GM12878 (cell line): ENCODE measurements at regions not wholly inside any gene's neighbourhood (a gene's known extent, or its start where the extent isn't known, plus 50 kb on each side); places are given as distances from the start of the nearest gene placed in this dataset.

Experiments
- ATAC-seq: fragments of 200-7000 bp; cut with Tn5 transposase; 3 replicates; pipeline ENCODE4 v1.9.1; 2020; ENCODE audit warnings: mild to moderate bottlenecking, moderate library complexity
- BruUV-seq: library from RNA; stranded (reverse); fragments of 400-500 nt; replicated peaks from 2 replicates; lab custom pipeline; 2021; lab: Mats Ljungman, UMichigan
- CTCF ChIA-PET: fragments of 300-600 bp; sonication (Branson Sonifier 250); formaldehyde crosslinking; extraction: SDS; loops from one replicate; lab custom pipeline; 2021; ENCODE audit warnings: inconsistent platforms; lab: Yijun Ruan, JAX
- POLR2A ChIA-PET: fragments of 350-600 bp; formaldehyde crosslinking; extraction: SDS; loops from one replicate; lab custom pipeline; 2021; ENCODE audit warnings: inconsistent platforms; lab: Charles Lee
- RAD21 ChIA-PET: fragments of 300-600 bp; sonication (Branson Sonifier 250); formaldehyde crosslinking; loops from one replicate; lab custom pipeline; 2023; ENCODE audit warnings: antibody characterized with exemption; ENCODE audit not compliant: unreplicated experiment; lab: Charles Lee
- SMC1A ChIA-PET: fragments of 300-600 bp; sonication (Branson Sonifier 250); formaldehyde crosslinking; loops from one replicate; lab custom pipeline; 2023; ENCODE audit not compliant: unreplicated experiment, uncharacterized antibody; lab: Charles Lee
- DNase-seq: peaks from one replicate; pipeline ENCODE4 v3.0.0-alpha.2; 2011; ENCODE audit warnings: low read depth, low spot score
- FAIRE-seq: peaks from 3 replicates; lab custom pipeline; 2011; peaks lifted over from hg19 to GRCh38; lab: Jason Lieb, UNC
- H2AFZ ChIP-seq: 2 replicates; pipeline ENCODE4 v1.6.0; 2011; ENCODE audit warnings: low read depth, low read length, control low read depth; ENCODE audit not compliant: control insufficient read depth
- H3K27ac ChIP-seq: 2 replicates; pipeline ENCODE4 v1.5.1; 2011; ENCODE audit warnings: control low read depth; ENCODE audit not compliant: control insufficient read depth, insufficient read depth
- H3K27me3 ChIP-seq, 2 experiments: replicated peaks in 1 of 2; 2 replicates each; pipeline versions ENCODE4 v1.6.0 to v1.6.1; 2011; ENCODE audit warnings: low read length in 1 of 2; ENCODE audit not compliant: control insufficient read depth in 2 of 2, insufficient read depth in 2 of 2
- H3K36me3 ChIP-seq, 2 experiments: 2 replicates each; pipeline ENCODE4 v1.5.1; 2011; ENCODE audit warnings: low read length in 1 of 2; ENCODE audit not compliant: control insufficient read depth in 2 of 2, insufficient read depth in 2 of 2
- H3K4me1 ChIP-seq: 2 replicates; pipeline ENCODE4 v1.6.1; 2011; ENCODE audit warnings: mild to moderate bottlenecking, low read length, moderate library complexity, mixed read lengths; ENCODE audit not compliant: control insufficient read depth, insufficient read depth
- H3K4me2 ChIP-seq: 2 replicates; pipeline ENCODE4 v1.6.0; 2011; ENCODE audit warnings: control low read depth; ENCODE audit not compliant: control insufficient read depth, insufficient read depth
- H3K4me3 ChIP-seq: fragments of 200-600 bp; sonication (generic); 2 replicates; pipeline ENCODE4 v1.5.1; 2016
- H3K79me2 ChIP-seq: 2 replicates; pipeline ENCODE4 v1.6.0; 2011; ENCODE audit warnings: low read length; ENCODE audit not compliant: control insufficient read depth, insufficient read depth
- H3K9ac ChIP-seq: 2 replicates; pipeline ENCODE4 v1.8.0; 2011; ENCODE audit warnings: low read length, control low read depth, mixed read lengths; ENCODE audit not compliant: control insufficient read depth, insufficient read depth
- H3K9me3 ChIP-seq: replicated peaks from 3 replicates; pipeline ENCODE4 v1.5.1; 2011; ENCODE audit warnings: mild to moderate bottlenecking, low read length; ENCODE audit not compliant: control insufficient read depth, insufficient read depth
- H4K20me1 ChIP-seq: 2 replicates; pipeline ENCODE4 v1.6.0; 2011; ENCODE audit not compliant: control insufficient read depth, insufficient read depth
- CEBPB ChIP-seq, 2 experiments: fragments of 150-350 bp in 1 of 2; IDR thresholded peaks; 2 replicates each; pipeline ENCODE4 v1.6.1; 2012 to 2014; ENCODE audit warnings: low read depth in 2 of 2, low read length in 2 of 2, borderline replicate concordance in 1 of 2, inconsistent platforms in 1 of 2
- WGBS: methylation state at CpG from one replicate; pipeline ENCODE4 v1.1.6; 2016; ENCODE audit warnings: low lambda C conversion rate; ENCODE audit not compliant: insufficient replicate concordance, insufficient coverage; ENCODE audit errors: missing lambda C conversion rate; 5-methylcytosine and 5-hydroxymethylcytosine counted together
- in situ Hi-C: fragments of 300-500 bp; cut with MboI; formaldehyde crosslinking; loops from 9 replicates; pipeline ENCODE4 v1.14.3; 2018; ENCODE audit warnings: mixed read lengths
- intact Hi-C: fragments of 100-400 bp; cut with micrococcal nuclease; formaldehyde crosslinking; loops from one replicate; pipeline ENCODE4 v1.14.2; 2022; ENCODE audit not compliant: unreplicated experiment
- TF ChIP-seq, protein P1 (sequence below): IDR thresholded peaks from 2 replicates; pipeline ENCODE4 v1.6.1; 2012; ENCODE audit warnings: mild to moderate bottlenecking, low read depth, low read length

- TF ChIP-seq, protein P1, sequence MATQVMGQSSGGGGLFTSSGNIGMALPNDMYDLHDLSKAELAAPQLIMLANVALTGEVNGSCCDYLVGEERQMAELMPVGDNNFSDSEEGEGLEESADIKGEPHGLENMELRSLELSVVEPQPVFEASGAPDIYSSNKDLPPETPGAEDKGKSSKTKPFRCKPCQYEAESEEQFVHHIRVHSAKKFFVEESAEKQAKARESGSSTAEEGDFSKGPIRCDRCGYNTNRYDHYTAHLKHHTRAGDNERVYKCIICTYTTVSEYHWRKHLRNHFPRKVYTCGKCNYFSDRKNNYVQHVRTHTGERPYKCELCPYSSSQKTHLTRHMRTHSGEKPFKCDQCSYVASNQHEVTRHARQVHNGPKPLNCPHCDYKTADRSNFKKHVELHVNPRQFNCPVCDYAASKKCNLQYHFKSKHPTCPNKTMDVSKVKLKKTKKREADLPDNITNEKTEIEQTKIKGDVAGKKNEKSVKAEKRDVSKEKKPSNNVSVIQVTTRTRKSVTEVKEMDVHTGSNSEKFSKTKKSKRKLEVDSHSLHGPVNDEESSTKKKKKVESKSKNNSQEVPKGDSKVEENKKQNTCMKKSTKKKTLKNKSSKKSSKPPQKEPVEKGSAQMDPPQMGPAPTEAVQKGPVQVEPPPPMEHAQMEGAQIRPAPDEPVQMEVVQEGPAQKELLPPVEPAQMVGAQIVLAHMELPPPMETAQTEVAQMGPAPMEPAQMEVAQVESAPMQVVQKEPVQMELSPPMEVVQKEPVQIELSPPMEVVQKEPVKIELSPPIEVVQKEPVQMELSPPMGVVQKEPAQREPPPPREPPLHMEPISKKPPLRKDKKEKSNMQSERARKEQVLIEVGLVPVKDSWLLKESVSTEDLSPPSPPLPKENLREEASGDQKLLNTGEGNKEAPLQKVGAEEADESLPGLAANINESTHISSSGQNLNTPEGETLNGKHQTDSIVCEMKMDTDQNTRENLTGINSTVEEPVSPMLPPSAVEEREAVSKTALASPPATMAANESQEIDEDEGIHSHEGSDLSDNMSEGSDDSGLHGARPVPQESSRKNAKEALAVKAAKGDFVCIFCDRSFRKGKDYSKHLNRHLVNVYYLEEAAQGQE, result no peak
Observed at GRCh38 chr2:111703759-111704158, 180.2 kb downstream of the ANAPC1 start (continued).

DNA sequence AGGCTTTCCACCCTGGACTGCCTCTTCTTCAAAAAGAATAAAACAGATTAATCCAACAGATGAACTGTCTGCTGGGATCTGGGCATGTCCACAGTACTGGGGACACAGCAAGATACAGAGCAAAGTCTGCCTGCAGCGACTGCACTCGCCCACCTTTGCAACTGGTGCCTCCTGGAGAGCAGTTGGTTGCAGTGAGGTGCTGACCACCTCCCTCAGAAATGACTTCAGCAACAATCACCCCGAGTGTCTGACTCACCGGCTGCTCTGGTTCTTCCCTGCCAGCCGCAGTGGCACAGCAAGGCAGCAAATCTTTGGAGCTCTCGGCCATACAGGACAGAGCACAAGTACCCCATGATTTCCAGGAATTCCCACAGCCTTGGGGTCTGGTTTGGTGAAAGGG lies 179.7 kb downstream of the ANAPC1 start:
- Histone ChIP-seq H3K79me2 (no peaks in the 10 kb centered on the region), H3K27ac (no peak overlapping the region), H3K4me1 (peaks cover 20% of the 10 kb centered on the region), H3K27me3 (no peaks in the 10 kb centered on the region), H3K9ac (no peak overlapping the region), H2AFZ (no peak overlapping the region), H3K9me3 (no peaks in the 10 kb centered on the region; the same call in 2 of the 3 replicates), H3K4me3 (no peak overlapping the region), H3K4me2 (no peak overlapping the region), H3K36me3 (no peaks in the 10 kb centered on the region), H4K20me1 (no peaks in the 10 kb centered on the region)
- BruUV-seq, result no TSS peak
- FAIRE-seq (no peak), DNase-seq (no peak), ATAC-seq (no peak)
- CTCF ChIA-PET, result interaction anchor here (0.8 kb wide), 1 partner anchor 12 kb away, joined by 3 read pairs; no protein-coding TSS in a partner anchor
- SMC1A ChIA-PET, result no interaction called here
- no peak for TF ChIP-seq CEBPB (IDR thresholded peaks at IDR 0.05; ENCODE audit: borderline replicate concordance in 1 of 2, low read depth in 2 of 2, low read length in 2 of 2)
- in situ Hi-C loops (loop anchor here (10.0 to 25.0 kb wide), 3 partner anchors 217 to 892 kb away; no protein-coding TSS in a partner anchor), intact Hi-C loops (no loop called here)
- POLR2A ChIA-PET, result no interaction called here
- 70% methylated on average over 6 of the region's 6 CpGs for WGBS
- RAD21 ChIA-PET, result interaction anchor here (1.3 kb wide), 1 partner anchor 14 kb away, joined by 3 read pairs; no protein-coding TSS in a partner anchor
